HEK293 (cell line): ENCODE measurements at regions not wholly inside any gene's neighbourhood (a gene's known extent, or its start where the extent isn't known, plus 50 kb on each side); places are given as distances from the start of the nearest gene placed in this dataset.

Source experiments
- CTCF ChIA-PET: fragments of 350-600 bp; formaldehyde crosslinking; extraction: SDS; loops from one replicate; lab custom pipeline; 2021; ENCODE audit warnings: antibody characterized with exemption; lab: Yijun Ruan, JAX
- POLR2A ChIA-PET: fragments of 300-600 bp; formaldehyde crosslinking; extraction: SDS; loops from one replicate; lab custom pipeline; 2020; ENCODE audit warnings: antibody characterized with exemption, inconsistent platforms; lab: Yijun Ruan, JAX
- H3K27ac ChIP-seq: fragments of 200-500 bp; sonication (Bioruptor generic); 2 replicates; pipeline ENCODE4 v1.5.1; 2014; ENCODE audit warnings: low read depth, low read length, control low read depth, inconsistent platforms; ENCODE audit errors: extremely low read depth
- H3K36me3 ChIP-seq, 2 experiments: fragments of 200-500 bp in 1 of 2; sonication (Bioruptor generic) in 1 of 2; 1 replicate in 1 of 2; 2 replicates in 1 of 2; pipeline ENCODE4 v1.5.1; 2014 to 2017; ENCODE audit warnings: inconsistent platforms in 2 of 2, low read length in 2 of 2; ENCODE audit not compliant: control insufficient read depth in 2 of 2, insufficient read depth in 1 of 2
- H3K4me1 ChIP-seq: fragments of 200-500 bp; sonication (Bioruptor generic); 2 replicates; pipeline ENCODE4 v1.5.1; 2014; ENCODE audit warnings: mild to moderate bottlenecking, low read length, inconsistent platforms; ENCODE audit not compliant: control insufficient read depth, insufficient read depth
- H3K4me3 ChIP-seq: 2 replicates; pipeline ENCODE4 v1.5.1; 2011; ENCODE audit warnings: low read depth, mild to moderate bottlenecking, control low read depth, low read length, moderate library complexity
- H3K9me3 ChIP-seq: fragments of 200-500 bp; sonication (Bioruptor generic); 2 replicates; pipeline ENCODE4 v1.5.1; 2014; ENCODE audit warnings: low read depth, low read length, inconsistent platforms; ENCODE audit not compliant: control insufficient read depth, insufficient read depth
- ZNF280C ChIP-seq: fragments of 450-650 bp; formaldehyde crosslinking; IDR thresholded peaks from 2 replicates; pipeline ENCODE4 v1.5.1; 2016; ENCODE audit warnings: missing biosample characterization, missing genetic modification characterization
- ZNF621 ChIP-seq: fragments of 450-650 bp; formaldehyde crosslinking; IDR thresholded peaks from 2 replicates; pipeline ENCODE4 v1.5.1; 2017; ENCODE audit warnings: missing biosample characterization, missing genetic modification characterization
- ZNF747 ChIP-seq: fragments of 450-650 bp; formaldehyde crosslinking; IDR thresholded peaks from 2 replicates; pipeline ENCODE4 v1.5.1; 2016; ENCODE audit warnings: missing biosample characterization, missing genetic modification characterization

GRCh38 chr9:84617411-84618029 lies 52.0 kb upstream of the NTRK2 start:
- no peaks in the 10 kb centered on the region for H3K36me3 ChIP-seq
- no peaks in the 10 kb centered on the region for H3K4me1 ChIP-seq
- TF ChIP-seq ZNF747 (tag by site-specific recombination) (no peak), ZNF621 (tag by site-specific recombination) (no peak), ZNF280C (tag by site-specific recombination) (no peak)
- H3K4me3 ChIP-seq, result no peak overlapping the region
- no peaks in the 10 kb centered on the region for H3K9me3 ChIP-seq
- CTCF ChIA-PET, result interaction anchor here (0.8 kb wide), 2 partner anchors 213 to 214 kb away, joined by 3 to 4 read pairs; no protein-coding TSS in a partner anchor
- H3K27ac ChIP-seq, result no peak overlapping the region
- POLR2A ChIA-PET, result no interaction called here
